Activated CD8-positive, alpha-beta memory T cell treated with anti-CD3 and anti-CD28 coated beads for 36 hours (primary cell): ENCODE measurements at regions not wholly inside any gene's neighbourhood (a gene's known extent, or its start where the extent isn't known, plus 50 kb on each side); places are given as distances from the start of the nearest gene placed in this dataset.

Source experiments
- CTCF ChIA-PET: fragments of 350-600 bp; sonication (Branson Sonifier 250); formaldehyde crosslinking; loops from one replicate; lab custom pipeline; 2021; ENCODE audit warnings: antibody characterized with exemption; lab: Charles Lee
- POLR2A ChIA-PET: fragments of 350-600 bp; sonication (Branson Sonifier 250); formaldehyde crosslinking; loops from one replicate; lab custom pipeline; 2021; ENCODE audit warnings: antibody characterized with exemption; lab: Charles Lee

DNA sequence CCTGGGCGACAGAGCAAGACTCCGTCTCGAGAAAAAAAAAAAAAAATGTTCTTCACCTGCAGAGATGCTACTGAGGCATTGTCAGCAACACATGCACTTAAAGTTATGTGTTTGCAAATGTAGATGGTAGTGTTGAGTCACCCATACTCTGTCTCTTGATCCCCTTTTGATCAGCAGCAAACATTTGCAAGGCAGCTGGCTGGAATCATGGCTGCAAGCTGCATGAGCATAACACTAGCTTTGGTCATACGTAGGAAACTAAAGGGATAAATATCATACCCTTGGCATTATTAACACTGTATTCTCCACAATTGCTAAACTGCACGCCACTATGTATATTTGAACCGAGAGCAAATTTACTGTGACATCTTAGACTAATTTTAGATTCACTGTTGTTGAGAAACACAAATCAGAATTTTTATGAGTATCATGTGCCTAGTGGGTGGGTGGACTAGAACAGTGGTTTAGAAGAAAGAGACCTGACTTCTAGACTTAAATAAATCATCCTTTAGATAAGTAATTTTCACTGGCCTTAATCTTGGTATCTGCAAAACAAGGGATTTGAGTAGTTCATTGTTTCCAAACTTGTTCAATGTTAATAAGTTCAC is 229.3 kb upstream of the MEOX2 start:
- POLR2A ChIA-PET: no interaction called here
- CTCF ChIA-PET: interaction anchor here (0.7 kb wide), 1 partner anchor 835 kb away, joined by 3 read pairs; no protein-coding TSS in a partner anchor

DNA sequence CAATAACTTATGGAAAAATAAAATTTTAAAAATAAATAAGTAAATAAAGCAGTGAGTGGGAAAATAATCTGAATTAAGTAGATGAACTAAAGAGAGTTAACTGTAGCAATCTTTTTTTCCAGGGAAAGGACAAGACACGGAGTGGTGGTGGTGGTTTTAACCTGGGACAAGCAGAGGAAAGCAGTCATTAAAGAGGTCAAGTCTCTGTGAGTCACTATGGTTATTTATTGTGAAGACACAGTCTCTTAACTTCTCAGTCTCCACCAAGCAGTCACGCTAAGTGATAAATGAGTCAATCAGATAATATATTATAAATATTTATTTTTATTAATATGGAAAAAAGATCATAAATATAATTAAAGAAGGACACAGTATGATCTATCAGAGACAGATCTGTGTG is 228.1 kb upstream of the MEOX2 start:
- CTCF ChIA-PET: no interaction called here
- POLR2A ChIA-PET: no interaction called here

DNA sequence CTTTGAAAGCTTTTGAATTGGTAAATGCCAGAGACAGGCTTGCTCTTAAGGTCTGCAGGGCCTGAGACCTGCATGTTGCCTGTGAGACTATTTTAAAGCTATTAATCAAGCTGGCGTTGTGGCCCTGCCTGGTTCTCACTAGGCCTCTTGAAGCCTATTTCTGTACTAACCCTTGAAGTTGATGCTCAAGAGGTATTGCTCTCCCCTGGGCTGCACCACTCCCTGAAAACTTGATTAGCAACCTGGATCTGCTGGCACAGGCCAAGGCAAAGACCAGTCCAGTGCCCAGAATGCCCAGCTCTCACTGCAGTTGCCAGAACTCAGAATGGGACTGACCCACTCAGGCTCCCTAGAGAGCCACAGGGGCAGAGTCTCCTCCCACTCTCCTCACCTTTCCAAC is 220.0 kb upstream of the MEOX2 start:
- CTCF ChIA-PET: no interaction called here
- POLR2A ChIA-PET: no interaction called here

DNA sequence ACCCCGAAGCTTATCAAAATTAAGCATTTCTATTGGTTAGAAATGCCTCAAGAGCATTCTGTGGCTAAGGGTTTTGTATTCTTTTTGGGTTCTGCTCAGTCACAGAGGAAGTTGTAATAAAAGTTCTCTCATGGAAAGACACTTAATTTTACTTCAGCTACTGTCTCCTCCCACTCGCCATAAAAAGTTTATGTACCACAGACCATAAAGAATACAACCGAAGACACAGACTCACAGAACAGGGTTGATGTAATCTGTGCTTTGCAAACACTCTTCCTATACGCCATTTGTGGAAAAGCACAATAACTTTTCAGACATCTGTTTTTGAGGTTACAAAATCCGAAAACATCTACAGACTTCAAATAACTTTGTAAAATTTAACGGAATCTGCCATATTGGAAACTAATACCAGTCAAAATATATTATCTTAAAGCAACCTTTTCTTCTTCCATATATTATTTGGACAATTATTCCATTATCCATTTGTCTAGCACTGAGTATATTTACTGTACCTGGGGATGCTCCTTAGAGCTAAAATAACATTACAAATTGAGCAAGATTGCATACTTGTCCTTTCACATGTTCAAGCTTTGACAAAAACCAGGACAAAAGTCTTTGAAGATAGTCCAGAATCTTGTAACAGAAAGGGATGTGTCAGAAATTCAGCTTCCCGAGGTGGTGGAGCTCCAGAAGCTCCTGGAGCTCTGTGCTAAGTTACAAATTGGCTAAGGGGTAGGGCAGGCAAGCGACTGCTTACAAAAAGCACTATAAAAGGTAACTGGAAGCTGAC is 219.0 kb upstream of the MEOX2 start:
- ChIA-PET POLR2A (no interaction called here), CTCF (no interaction called here)

DNA sequence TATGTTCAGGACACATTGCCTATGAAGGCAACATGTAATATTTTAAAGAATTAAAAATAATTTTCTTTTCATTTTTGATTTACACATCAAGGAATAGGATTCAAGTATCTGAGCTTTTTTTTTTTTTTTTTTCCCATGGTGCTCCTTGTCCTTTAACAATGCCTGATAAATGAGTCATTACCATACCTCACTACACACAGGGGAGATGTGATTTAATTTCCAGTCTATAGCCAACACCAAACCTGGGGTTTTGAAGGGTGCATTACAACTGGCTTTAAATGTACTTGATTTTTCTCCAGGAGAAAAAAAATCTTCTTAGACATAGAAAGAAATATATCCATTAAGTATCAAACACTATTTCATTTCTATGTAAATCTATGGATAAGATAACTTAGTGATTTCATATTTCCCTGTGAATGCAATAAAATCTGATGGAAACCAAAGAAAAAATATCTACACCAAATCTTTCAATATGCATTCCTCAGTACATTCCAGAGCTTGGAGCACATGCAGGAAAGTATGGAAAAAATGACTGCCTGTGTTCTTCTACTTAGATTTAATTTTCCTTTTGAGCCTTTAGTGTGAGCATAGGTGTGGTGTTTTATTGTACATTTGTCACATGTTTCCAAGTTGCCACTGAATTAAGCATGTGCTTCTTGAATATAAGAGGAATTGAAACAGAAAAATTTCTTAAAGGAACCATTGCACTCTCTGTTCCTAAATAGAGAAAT is 204.8 kb upstream of the MEOX2 start:
- CTCF ChIA-PET: interaction anchor here (0.6 kb wide), 2 partner anchors 13 to 57 kb away, joined by 3 read pairs; no protein-coding TSS in a partner anchor
- POLR2A ChIA-PET: no interaction called here

DNA sequence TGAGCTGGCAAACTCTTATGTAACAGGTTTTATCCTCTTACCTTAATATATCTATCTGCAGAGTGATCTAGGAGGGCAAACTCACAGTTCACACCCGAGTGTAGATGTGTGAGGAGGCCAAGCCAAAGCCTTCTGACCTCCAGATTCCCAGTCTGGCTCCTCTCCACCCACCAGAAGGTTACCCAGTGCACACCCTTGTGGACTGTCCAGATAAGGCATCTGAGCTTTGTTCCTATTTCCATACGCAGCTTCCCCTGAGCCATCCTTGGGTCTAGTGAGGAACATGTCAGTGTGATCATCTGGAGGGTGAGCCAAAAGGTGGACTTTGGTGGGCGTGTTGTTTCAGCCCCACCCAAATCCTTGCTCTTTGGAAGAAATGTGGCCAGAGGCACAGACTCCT is 203.0 kb upstream of the MEOX2 start:
- CTCF ChIA-PET: no interaction called here
- POLR2A ChIA-PET: no interaction called here

DNA sequence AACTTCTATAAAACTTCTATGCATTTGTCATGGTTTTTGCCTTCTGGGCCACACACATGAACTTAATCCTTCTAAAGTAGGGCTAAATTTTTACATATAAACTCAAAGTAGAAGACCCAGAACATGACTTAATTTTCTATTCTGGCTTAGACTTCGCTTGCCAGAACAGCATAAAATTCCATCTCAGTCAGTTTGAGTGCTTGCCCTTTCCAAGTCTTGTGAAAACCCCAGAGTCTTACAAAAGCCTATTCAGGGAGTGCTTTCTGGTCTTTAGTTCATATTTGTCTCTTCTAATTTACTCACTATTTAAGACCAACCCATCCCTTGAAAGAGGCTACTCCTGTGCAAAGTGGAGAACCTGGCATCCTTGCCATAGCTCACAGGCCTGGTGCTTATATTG is 201.6 kb upstream of the MEOX2 start:
- CTCF ChIA-PET: no interaction called here
- POLR2A ChIA-PET: no interaction called here

DNA sequence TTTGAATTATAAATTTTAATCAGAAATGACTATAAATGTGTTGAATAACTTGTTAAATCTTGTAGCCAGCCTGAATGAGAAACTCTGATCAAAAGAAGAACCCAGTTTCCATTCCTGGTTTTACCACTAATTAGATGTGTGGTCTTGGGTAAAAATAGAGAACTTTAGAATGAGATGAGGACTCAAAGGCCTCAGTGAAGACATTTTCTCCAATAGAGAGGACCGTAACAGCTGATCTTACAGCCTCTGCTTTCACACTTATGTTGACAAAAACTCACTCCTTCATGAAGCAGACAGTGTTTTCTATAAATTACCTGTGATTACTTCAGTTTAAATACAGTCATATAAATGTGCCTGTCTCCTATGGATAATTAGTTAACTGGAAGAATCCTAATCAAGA is 200.1 kb upstream of the MEOX2 start:
- CTCF ChIA-PET: no interaction called here
- POLR2A ChIA-PET: no interaction called here

DNA sequence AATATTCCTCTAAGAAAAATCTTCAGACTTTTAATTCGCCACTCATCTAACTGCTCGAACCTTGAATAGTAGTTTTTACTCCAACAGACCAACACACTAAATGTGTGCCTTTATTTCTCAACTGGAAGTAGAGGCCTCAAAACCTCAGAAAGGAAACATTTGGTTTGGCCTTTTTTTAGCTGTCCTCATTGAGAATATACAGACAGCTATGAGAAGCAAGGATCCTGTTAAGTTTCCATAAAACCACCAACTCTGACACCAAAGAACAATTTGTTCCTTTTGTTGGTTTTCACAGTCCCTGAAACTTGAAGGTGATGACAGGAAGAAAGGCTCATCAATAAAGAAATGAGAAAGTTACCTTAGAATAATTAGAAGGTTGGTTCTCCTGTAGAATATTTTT is 199.2 kb upstream of the MEOX2 start:
- ChIA-PET CTCF (no interaction called here), POLR2A (no interaction called here)

DNA sequence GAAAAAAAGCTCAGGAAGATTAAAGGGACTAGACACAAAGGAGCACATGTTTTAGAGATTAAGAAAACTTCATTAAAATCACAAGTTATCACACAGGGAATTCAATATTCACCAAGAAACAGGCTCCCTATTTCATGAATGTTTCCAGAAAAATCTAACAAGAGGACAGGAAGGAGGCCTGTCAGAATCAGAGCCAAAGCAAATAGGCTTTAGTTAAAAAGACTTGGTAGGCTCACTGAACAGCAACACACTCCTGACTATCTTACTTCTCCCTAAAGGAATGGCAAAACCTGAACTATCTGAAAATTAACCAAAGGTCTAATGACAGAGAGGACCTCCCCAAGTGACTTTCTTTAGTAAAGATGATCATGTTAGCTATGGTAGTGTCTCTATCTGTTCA is 188.3 kb upstream of the MEOX2 start:
- POLR2A ChIA-PET: no interaction called here
- CTCF ChIA-PET: no interaction called here

DNA sequence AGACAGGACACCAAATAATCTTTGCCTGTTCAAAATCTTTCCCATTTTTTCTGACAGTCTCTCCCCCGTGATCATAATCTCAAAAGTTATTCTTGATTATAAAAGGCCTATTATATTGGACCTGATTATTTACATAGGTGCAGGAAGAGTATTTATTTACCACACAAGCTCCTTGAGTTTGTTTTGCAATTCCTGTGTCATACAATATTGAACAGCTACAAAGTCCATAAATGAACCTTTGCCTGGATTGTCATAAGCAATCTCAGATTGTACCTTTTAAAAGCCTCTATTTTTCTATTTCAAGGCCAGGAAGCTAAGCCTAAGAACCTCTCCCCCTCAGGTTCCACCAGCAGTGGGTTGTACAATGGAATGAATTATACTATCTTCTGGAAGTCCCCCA is 183.9 kb upstream of the MEOX2 start:
- CTCF ChIA-PET: no interaction called here

DNA sequence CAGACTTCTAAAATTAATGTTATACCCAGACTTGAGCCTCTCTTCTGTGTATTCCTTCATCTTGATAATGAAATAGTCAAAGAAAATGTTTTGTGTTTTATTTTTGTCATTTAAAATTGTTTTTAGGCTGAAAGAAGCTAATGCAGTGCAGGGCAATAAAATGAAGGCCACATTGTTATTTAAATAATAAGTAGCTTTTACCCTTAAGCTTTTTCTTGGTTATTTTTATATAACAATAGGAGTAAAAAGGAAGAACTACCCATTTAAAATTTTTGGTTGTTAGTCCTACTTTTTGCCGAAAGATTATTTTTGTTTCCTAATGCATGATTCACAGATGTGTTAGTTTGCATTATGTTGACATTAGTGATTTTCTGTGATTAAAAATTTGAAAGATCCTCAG is 181.0 kb upstream of the MEOX2 start:
- POLR2A ChIA-PET: no interaction called here
- CTCF ChIA-PET: no interaction called here

More for the DNA sequence above, 183.9 kb upstream of the MEOX2 start:
- POLR2A ChIA-PET: no interaction called here

DNA sequence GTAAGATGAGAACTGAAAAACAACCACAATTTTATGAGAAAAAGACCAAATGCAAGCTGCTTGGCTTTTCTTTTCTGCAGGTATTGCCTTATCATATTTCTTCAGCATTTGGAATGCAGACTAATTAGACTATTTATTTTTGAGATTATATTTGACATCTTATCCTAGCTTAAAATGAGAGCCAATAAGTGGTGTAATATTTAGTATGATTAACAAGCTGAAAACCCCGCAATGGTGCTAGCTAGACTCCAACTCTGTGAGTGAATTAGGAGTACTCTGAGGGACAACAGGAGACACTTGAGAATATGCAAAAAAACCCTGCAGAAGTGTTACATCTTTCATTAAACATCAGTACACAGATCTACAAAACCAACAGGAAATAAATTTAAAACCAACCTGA is 180.3 kb upstream of the MEOX2 start:
- CTCF ChIA-PET: no interaction called here
- POLR2A ChIA-PET: no interaction called here

DNA sequence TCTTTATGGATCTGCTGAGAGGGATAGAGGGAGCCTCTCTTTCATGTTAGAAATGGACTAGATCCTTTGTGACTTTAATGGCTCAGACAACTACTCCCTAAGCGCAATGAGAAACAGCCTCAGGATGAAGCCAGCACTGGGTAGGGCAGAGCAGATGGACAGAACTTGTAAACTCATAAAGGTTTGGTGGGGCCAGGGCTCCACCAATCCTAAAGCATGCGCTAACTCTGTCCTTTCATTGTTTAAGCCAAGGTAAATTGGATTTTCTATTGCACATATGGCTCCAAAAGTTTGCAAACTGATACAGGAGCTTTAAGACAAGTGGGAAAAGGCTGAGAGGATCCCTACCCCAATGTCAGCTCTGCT is 178.1 kb upstream of the MEOX2 start:
- CTCF ChIA-PET: interaction anchor here (0.6 kb wide), 1 partner anchor 39 kb away, joined by 3 read pairs; no protein-coding TSS in a partner anchor
- POLR2A ChIA-PET: no interaction called here

DNA sequence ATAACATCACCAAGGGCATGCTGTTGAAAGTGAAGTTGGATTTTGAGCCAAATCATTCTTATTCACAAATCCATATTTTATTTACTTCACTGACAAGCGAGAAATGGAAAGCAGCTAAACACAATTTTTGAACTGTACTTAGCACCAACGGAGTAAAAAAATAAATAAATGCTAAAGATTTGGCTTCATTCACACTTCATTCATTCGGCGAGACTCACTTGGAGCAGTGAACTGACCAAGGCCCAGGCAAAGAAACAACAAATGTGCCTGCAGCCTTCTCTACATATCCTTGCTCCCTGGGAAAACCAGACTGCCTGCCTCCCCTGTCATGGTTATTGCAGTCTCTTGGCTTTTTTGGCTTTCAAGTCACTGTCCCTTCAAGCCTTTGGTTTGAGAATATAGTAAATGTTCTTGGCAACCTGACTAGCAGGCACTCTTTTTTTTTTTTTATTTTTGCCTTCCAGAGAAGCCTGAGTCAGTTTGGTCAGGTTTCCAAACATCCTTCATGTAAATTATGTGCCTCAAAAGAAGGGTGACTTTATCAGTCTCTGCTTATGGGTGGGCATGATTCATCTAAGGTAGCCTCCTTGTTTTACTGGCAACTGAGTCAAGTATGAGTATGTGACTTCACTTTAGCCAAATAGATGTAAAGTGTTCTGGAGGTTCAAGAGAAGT is 177.6 kb upstream of the MEOX2 start:
- POLR2A ChIA-PET: no interaction called here
- CTCF ChIA-PET: interaction anchor here (0.6 kb wide), 1 partner anchor 39 kb away, joined by 3 read pairs; no protein-coding TSS in a partner anchor

DNA sequence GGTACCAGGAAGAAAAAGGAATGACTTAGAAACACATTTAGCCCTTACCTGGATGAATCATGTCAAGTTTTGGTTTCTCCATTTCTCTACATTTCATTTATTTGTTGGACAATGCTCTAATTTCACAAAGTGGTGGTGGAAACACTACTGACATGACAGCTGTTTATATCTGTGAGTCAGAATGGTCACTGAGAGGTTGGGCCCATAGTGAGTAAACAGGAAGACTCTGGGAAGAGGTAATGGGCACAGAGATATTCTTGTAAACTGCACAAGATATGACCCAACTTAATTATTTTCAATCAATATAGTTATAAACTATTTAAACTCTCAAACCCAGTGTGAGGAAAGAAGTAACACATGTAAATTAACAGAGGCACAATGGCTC is 176.3 kb upstream of the MEOX2 start:
- POLR2A ChIA-PET: no interaction called here
- CTCF ChIA-PET: no interaction called here

DNA sequence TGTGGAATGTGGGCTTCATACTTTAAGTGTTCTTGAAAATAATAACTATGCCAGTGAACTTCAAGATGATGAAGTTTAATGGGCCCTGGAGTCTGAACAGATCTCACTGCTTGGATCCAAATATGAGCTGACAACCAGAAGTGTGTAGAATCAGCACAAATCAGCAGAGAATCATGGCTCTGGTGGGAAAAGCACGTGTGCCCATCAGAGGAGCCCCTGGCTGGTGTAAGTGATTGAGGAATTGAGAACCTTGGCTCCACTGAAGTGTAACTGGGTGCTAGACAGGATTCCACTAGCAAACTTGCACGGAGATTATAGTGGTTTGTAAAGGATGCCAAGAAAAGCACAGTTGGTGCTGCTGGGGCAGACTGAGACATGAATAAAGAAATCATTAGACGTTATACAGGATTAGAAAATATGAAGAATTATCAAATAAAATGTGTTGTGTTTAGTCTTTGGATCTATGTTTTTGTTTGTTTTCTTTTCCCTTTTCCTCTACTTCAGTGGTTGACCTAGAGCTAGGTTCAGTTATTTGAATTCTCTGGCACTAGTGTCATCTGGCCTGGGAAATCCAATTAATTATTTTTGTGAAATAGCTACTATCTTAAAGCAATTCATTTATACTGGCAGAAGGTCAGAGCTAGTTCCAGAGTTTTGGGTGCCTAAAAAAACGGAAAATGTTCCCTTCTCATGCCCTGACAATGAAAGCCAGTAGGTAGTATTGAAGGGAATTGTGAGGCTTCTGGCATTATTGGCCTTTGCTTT is 175.7 kb upstream of the MEOX2 start:
- POLR2A ChIA-PET: no interaction called here

DNA sequence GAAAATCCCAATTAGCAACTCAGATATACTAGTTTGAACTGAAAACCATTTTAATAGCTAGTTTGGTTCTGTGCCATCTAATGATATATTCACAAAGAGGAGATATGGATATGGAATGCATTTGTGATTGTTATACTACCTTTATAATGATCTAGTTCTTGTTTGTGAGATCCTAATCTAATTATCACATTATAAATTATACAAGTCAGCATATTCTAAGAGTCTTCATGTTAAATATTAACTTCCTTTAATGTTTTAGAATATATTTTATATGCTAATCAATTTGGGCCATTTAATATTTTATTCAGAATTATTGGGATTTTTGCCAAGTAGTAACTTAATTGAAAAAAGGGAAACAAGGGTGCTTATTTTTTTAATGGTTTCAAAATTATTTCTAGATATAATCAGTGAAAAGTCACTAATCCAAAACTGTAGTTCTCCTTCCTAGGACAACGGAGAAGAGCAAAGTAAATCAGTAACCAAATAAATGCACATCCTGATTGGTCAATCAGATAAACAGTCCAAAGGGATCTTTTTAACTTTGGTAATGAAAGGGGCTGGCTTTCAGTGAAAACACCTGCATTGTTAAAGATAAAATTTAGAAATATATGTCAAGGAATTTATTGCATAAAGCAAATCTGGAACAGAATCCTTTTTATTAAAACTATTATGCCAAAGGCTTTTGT is 173.9 kb upstream of the MEOX2 start:
- CTCF ChIA-PET: no interaction called here
- POLR2A ChIA-PET: no interaction called here

More for the DNA sequence above, 175.7 kb upstream of the MEOX2 start:
- CTCF ChIA-PET: no interaction called here

DNA sequence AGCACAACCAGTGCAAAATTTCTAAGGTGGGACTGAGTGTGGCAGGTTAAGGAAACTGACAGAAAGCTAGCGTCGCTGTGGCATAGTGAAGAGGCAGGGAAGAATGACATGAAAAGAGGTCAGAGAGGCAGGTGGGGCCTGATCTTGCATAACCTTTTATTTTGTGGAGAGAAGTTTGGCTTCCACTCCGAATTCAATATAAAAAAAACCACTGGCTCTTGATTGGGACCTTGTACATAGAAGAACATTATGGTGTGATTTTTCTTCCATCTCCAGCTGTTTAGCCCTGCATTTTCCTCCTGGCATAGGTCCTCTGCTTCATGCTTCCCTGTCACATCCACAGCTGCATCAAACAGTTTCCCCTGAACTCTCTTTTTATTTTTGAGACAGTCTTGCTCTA is 170.5 kb upstream of the MEOX2 start:
- CTCF ChIA-PET: no interaction called here
- POLR2A ChIA-PET: no interaction called here
